Parathyroid adenoma (tissue), 2 donors: ENCODE measurements at regions not wholly inside any gene's neighbourhood (a gene's known extent, or its start where the extent isn't known, plus 50 kb on each side); places are given as distances from the start of the nearest gene placed in this dataset.

Experiments
- H2AFZ ChIP-seq: fragments of 300-600 bp; sonication (generic); one replicate; pipeline ENCODE4 v1.7.0; 2017; ENCODE audit warnings: antibody characterized with exemption, mild to moderate bottlenecking
- H3K27ac ChIP-seq: fragments of 300-600 bp; sonication (generic); one replicate; pipeline ENCODE4 v1.7.0; 2017
- H3K27me3 ChIP-seq: fragments of 300-600 bp; sonication (generic); one replicate; pipeline ENCODE4 v1.7.0; 2017; ENCODE audit warnings: low read length; ENCODE audit not compliant: control insufficient read depth, insufficient read depth
- H3K36me3 ChIP-seq: fragments of 300-600 bp; sonication (generic); one replicate; pipeline ENCODE4 v1.7.0; 2017; ENCODE audit warnings: low read length; ENCODE audit not compliant: control insufficient read depth, insufficient read depth
- H3K4me1 ChIP-seq: fragments of 300-600 bp; sonication (generic); one replicate; pipeline ENCODE4 v1.7.0; 2017; ENCODE audit warnings: control low read depth
- H3K4me2 ChIP-seq: fragments of 300-600 bp; sonication (generic); one replicate; pipeline ENCODE4 v1.7.0; 2017; ENCODE audit warnings: low read length
- H3K4me3 ChIP-seq: fragments of 300-600 bp; sonication (generic); one replicate; pipeline ENCODE4 v1.7.0; 2017; ENCODE audit warnings: low read depth, low read length
- H3K79me2 ChIP-seq: fragments of 300-600 bp; sonication (generic); one replicate; pipeline ENCODE4 v1.7.0; 2017; ENCODE audit warnings: control low read depth
- H3K9ac ChIP-seq: fragments of 300-600 bp; sonication (generic); one replicate; pipeline ENCODE4 v1.7.0; 2017; ENCODE audit warnings: mild to moderate bottlenecking
- H3K9me3 ChIP-seq: fragments of 300-600 bp; sonication (generic); one replicate; pipeline ENCODE4 v1.7.0; 2017; ENCODE audit warnings: low read length; ENCODE audit not compliant: control insufficient read depth
- TF ChIP-seq, protein P1 (sequence below): fragments of 300-600 bp; sonication (generic); IDR thresholded peaks from one replicate; pipeline ENCODE4 v1.7.0; 2017; ENCODE audit warnings: antibody characterized with exemption, mild to moderate bottlenecking
- donor health status: primary hyperparathyroidism.

GRCh38 chr13:68697551-68697950, 1410.1 kb upstream of the ATXN8OS start:
- Histone ChIP-seq H3K27ac (no peak overlapping the region), H3K4me1 (no peaks in the 10 kb centered on the region), H3K27me3 (no peaks in the 10 kb centered on the region), H3K79me2 (no peaks in the 10 kb centered on the region), H2AFZ (no peak overlapping the region), H3K9me3 (no peaks in the 10 kb centered on the region), H3K9ac (no peak overlapping the region), H3K4me2 (no peak overlapping the region), H3K36me3 (no peaks in the 10 kb centered on the region), H3K4me3 (no peak overlapping the region)
- TF ChIP-seq, protein P1, sequence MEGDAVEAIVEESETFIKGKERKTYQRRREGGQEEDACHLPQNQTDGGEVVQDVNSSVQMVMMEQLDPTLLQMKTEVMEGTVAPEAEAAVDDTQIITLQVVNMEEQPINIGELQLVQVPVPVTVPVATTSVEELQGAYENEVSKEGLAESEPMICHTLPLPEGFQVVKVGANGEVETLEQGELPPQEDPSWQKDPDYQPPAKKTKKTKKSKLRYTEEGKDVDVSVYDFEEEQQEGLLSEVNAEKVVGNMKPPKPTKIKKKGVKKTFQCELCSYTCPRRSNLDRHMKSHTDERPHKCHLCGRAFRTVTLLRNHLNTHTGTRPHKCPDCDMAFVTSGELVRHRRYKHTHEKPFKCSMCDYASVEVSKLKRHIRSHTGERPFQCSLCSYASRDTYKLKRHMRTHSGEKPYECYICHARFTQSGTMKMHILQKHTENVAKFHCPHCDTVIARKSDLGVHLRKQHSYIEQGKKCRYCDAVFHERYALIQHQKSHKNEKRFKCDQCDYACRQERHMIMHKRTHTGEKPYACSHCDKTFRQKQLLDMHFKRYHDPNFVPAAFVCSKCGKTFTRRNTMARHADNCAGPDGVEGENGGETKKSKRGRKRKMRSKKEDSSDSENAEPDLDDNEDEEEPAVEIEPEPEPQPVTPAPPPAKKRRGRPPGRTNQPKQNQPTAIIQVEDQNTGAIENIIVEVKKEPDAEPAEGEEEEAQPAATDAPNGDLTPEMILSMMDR, result no peak

DNA sequence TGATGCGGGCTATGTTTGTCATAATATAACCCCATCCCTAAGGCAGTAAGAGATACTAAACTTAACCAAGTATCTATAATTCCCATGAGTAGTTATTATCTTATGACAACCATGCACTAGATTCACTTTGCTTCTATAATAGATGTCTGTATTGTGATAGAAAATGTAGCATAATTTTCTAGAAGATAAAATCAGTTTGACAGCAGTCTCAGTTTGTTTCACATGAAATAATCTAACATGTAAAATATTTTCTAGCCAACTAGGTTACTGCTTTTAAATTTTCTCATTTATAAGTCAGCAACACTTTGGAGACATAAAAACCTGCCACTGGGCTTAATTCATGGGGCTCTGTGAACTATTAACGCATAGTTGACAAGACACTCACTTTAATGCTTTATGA, 1410.7 kb upstream of the ATXN8OS start:
- TF ChIP-seq, protein P1, result no peak
- Histone ChIP-seq H3K9ac (no peak overlapping the region), H2AFZ (no peak overlapping the region), H3K9me3 (no peaks in the 10 kb centered on the region), H3K27me3 (no peaks in the 10 kb centered on the region), H3K4me1 (no peaks in the 10 kb centered on the region), H3K4me3 (no peak overlapping the region), H3K36me3 (no peaks in the 10 kb centered on the region), H3K4me2 (no peak overlapping the region), H3K27ac (no peak overlapping the region), H3K79me2 (no peaks in the 10 kb centered on the region)

DNA sequence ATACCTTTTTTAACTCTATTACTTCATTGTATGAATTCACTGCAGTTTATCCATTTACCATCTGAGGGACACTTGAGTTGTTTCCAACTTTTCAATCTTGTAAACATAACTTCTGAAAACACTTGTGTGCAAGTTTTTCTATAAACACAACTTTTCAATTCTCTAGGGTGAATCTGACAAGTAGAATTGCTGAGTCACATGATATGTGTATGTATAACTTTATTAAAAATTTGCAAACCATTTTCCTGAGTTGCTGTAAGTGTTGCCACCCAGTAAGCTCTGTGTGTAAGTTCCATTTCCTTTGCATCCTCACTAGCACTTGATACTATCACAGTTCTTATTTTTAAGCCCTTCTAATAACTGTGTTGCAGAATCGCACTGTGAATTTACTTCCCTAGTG, 1415.6 kb upstream of the ATXN8OS start:
- Histone ChIP-seq H2AFZ (no peak overlapping the region), H3K27ac (no peak overlapping the region)
- TF ChIP-seq, protein P1, result no peak

DNA sequence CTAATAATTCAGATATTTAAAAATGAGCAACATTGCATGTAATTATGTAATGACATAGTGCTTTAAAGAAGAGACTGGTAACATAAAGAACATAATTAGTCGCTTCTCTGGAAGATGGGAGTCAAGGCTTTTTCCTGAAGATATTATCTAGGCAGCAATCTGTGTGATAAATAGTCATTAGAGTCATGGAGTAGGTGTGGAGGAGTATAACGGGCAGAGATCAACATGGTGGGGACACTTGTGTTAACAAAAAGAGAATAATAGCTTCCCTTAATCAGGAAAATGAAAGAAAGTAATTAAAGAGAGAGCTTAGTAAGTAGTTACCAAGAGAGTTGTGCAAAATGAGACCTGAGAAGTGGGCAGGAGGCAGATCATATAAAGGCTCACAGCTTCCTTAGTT, 1417.1 kb upstream of the ATXN8OS start:
- H3K27ac ChIP-seq, result no peak overlapping the region
- H3K27me3 ChIP-seq, result no peaks in the 10 kb centered on the region
- TF ChIP-seq, protein P1, result no peak
- H3K79me2 ChIP-seq, result no peaks in the 10 kb centered on the region
- no peak overlapping the region for H3K4me2 ChIP-seq
- no peaks in the 10 kb centered on the region for H3K9me3 ChIP-seq
- no peak overlapping the region for H2AFZ ChIP-seq
- no peaks in the 10 kb centered on the region for H3K36me3 ChIP-seq
- no peak overlapping the region for H3K4me3 ChIP-seq
- H3K4me1 ChIP-seq, result no peaks in the 10 kb centered on the region
- no peak overlapping the region for H3K9ac ChIP-seq

More for the DNA sequence above, 1415.6 kb upstream of the ATXN8OS start:
- no peak overlapping the region for H3K4me2 ChIP-seq
- no peaks in the 10 kb centered on the region for H3K79me2 ChIP-seq
- H3K9ac ChIP-seq, result no peak overlapping the region
- no peak overlapping the region for H3K4me3 ChIP-seq
- H3K4me1 ChIP-seq, result no peaks in the 10 kb centered on the region
- H3K27me3 ChIP-seq, result no peaks in the 10 kb centered on the region
- no peaks in the 10 kb centered on the region for H3K36me3 ChIP-seq
- no peaks in the 10 kb centered on the region for H3K9me3 ChIP-seq

- Histone ChIP-seq H3K9me3 (no peaks in the 10 kb centered on the region), H3K4me1 (no peaks in the 10 kb centered on the region), H3K9ac (no peak overlapping the region), H3K27me3 (no peaks in the 10 kb centered on the region), H3K27ac (no peak overlapping the region), H3K4me3 (no peak overlapping the region), H2AFZ (no peak overlapping the region), H3K79me2 (no peaks in the 10 kb centered on the region), H3K36me3 (no peaks in the 10 kb centered on the region), H3K4me2 (no peak overlapping the region)
- TF ChIP-seq, protein P1, result no peak
Measured at GRCh38 chr13:68676513-68677115, 1431.0 kb upstream of the ATXN8OS start.
